Breast epithelium (tissue), 3 donors: ENCODE measurements at regions not wholly inside any gene's neighbourhood (a gene's known extent, or its start where the extent isn't known, plus 50 kb on each side); places are given as distances from the start of the nearest gene placed in this dataset.

Experiments used
- POLR2A ChIP-seq: fragments of 450-650 bp; IDR thresholded peaks from one replicate; pipeline ENCODE4 v1.6.1; 2016; ENCODE audit warnings: antibody characterized with exemption, mild to moderate bottlenecking, moderate library complexity
- TF ChIP-seq, protein P1 (sequence below), 3 donors: fragments of 450-650 bp; IDR thresholded peaks; one replicate each; pipeline ENCODE4 v1.5.1; 2016 to 2017; ENCODE audit warnings: antibody characterized with exemption in 3 of 3, mild to moderate bottlenecking in 3 of 3, moderate library complexity in 3 of 3

DNA sequence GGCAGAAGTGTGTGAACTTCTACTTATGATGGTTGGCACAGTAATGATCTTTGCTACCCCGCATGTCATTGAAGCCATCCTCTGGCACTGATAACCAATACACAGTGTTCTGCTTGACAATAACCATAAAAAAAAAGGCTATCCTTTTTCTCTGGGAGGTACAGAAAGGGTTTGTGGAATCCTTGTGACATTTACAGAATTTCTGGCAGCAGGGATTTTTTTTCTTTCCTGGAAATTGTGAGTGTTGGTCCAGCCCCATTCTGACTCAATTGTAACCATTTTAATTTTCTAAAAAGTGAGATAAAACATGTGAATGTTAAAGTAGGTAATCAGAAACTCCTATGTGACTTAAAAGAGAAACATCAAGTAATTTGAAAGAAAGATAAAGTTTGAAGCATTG is 943.8 kb downstream of the TMTC2 start:
- TF ChIP-seq, protein P1, sequence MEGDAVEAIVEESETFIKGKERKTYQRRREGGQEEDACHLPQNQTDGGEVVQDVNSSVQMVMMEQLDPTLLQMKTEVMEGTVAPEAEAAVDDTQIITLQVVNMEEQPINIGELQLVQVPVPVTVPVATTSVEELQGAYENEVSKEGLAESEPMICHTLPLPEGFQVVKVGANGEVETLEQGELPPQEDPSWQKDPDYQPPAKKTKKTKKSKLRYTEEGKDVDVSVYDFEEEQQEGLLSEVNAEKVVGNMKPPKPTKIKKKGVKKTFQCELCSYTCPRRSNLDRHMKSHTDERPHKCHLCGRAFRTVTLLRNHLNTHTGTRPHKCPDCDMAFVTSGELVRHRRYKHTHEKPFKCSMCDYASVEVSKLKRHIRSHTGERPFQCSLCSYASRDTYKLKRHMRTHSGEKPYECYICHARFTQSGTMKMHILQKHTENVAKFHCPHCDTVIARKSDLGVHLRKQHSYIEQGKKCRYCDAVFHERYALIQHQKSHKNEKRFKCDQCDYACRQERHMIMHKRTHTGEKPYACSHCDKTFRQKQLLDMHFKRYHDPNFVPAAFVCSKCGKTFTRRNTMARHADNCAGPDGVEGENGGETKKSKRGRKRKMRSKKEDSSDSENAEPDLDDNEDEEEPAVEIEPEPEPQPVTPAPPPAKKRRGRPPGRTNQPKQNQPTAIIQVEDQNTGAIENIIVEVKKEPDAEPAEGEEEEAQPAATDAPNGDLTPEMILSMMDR (IDR thresholded peaks at IDR 0.05): no peak
- no peak for TF ChIP-seq POLR2A
